Mucosa of rectum (tissue), 2 donors: ENCODE measurements at regions not wholly inside any gene's neighbourhood (a gene's known extent, or its start where the extent isn't known, plus 50 kb on each side); places are given as distances from the start of the nearest gene placed in this dataset.
"Not testable (repeated sequence)": the region's sequence is repeated elsewhere in the genome, so short reads cannot be mapped to it uniquely, and the experiment has no call there.

Experiments used
- H3K27ac ChIP-seq, 2 donors: one replicate each; pipeline ENCODE4 v1.7.0; 2013; ENCODE audit warnings: inconsistent platforms in 2 of 2, low read depth in 2 of 2, low read length in 2 of 2
- H3K27me3 ChIP-seq, 2 donors: one replicate each; pipeline ENCODE4 v1.7.0; 2013; ENCODE audit warnings: low read length in 2 of 2; ENCODE audit not compliant: control insufficient read depth in 2 of 2, insufficient read depth in 2 of 2
- H3K36me3 ChIP-seq, 2 donors: one replicate each; pipeline ENCODE4 v1.7.0; 2013; ENCODE audit warnings: low read length in 2 of 2; ENCODE audit not compliant: control insufficient read depth in 2 of 2, insufficient read depth in 2 of 2
- H3K4me1 ChIP-seq, 2 donors: one replicate each; pipeline ENCODE4 v1.7.0; 2013; ENCODE audit warnings: low read length in 2 of 2, mild to moderate bottlenecking in 1 of 2; ENCODE audit not compliant: control insufficient read depth in 2 of 2, insufficient read depth in 2 of 2
- H3K4me3 ChIP-seq, 2 donors: one replicate each; pipeline ENCODE4 v1.7.0; 2013; ENCODE audit warnings: low read length in 2 of 2
- H3K9ac ChIP-seq, 2 donors: one replicate each; pipeline ENCODE4 v1.7.0; 2013; ENCODE audit warnings: low read length in 2 of 2, low read depth in 1 of 2, mild to moderate bottlenecking in 1 of 2
- H3K9me3 ChIP-seq, 2 donors: one replicate each; pipeline ENCODE4 v1.7.0; 2013; ENCODE audit warnings: low read length in 2 of 2; ENCODE audit not compliant: control insufficient read depth in 2 of 2
- donor health status: healthy.
- donor health status: Normal muscosa, but diverticular disease.

DNA sequence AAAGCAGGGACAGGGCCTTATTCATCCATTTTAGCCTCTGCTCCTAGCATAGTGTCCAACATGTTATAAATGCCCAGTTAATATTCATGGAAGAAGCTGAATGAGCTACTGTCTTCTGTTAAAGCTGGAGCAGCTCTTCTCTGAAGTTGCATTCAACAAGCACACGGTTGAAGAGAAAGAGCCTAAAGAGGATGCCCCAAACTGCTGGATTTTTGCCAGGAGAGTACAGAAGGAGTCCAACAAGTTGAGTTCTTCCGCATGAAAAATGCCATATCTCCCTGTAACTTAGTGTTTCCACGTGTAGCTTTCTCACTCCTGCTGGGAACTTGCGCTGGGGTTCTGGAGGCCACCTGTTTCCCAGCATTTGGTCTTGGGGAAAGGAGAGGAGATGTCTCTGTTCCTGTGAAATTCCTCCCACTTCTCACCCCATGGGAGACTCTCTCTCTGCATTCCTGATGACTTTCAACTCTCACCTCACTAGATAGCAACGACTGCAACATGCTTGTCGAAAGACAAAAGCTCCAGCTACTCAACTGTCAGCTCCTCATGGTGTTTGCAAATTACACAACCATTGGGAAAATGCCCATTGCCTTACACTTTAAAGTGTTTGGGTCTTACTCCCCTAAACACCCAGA, 122.8 kb downstream of the KIF4B start:
- Histone ChIP-seq H3K9me3 (no peaks in the 10 kb centered on the region), H3K36me3 (no peaks in the 10 kb centered on the region), H3K27me3 (peaks cover 0 to 5% of the 10 kb centered on the region in 2 donors), H3K27ac (no peak overlapping the region), H3K4me1 (no peaks in the 10 kb centered on the region), H3K4me3 (no peak overlapping the region), H3K9ac (no peak overlapping the region)

DNA sequence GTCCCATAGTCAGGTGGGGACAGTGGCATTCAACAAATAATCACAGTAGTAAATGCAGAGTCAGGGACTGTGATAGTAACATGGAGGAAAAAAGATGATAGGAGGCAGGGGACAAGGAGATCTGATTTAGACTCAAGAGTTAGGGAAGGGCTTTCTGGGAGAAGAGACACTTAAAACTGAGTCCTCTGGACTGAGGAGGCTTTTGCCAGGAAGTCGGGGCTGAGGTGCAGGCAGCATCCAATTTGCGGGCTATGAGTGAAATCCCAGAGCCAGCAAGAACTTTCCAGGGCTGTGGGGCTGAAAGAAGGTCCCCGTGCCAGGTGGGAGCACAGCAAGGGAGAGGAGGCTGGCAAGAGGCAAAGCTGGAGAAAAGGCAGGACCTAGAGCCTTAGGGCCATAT, 124.1 kb downstream of the KIF4B start:
- Histone ChIP-seq H3K9me3 (no peaks in the 10 kb centered on the region), H3K36me3 (no peaks in the 10 kb centered on the region), H3K4me1 (no peaks in the 10 kb centered on the region), H3K27ac (no peak overlapping the region), H3K9ac (no peak overlapping the region), H3K4me3 (no peak overlapping the region), H3K27me3 (peaks cover 0 to 5% of the 10 kb centered on the region in 2 donors)

DNA sequence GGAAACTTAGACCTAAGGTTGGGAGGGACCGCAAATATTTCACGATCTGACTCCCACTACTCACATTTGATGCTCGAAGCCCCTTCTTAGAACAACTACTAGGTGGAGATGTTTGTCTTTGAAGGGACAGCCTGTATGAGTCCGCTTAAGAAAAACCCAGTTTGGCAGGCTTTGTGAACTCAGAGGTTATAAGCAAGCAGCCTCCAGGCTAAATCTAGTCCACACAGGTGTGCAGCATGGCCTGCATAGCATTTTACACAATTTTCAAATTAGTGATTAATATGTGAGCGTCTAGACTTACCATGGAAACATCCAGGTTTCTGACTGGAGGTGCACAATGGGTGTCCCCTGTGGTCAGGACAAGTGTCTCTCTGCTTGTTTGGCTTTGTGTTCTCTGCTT, 127.1 kb downstream of the KIF4B start:
- Histone ChIP-seq H3K9me3 (no peaks in the 10 kb centered on the region), H3K9ac (no peak overlapping the region), H3K4me3 (no peak overlapping the region), H3K4me1 (no peaks in the 10 kb centered on the region), H3K27me3 (peaks cover 0 to 5% of the 10 kb centered on the region in 2 donors), H3K27ac (no peak overlapping the region), H3K36me3 (no peaks in the 10 kb centered on the region)

DNA sequence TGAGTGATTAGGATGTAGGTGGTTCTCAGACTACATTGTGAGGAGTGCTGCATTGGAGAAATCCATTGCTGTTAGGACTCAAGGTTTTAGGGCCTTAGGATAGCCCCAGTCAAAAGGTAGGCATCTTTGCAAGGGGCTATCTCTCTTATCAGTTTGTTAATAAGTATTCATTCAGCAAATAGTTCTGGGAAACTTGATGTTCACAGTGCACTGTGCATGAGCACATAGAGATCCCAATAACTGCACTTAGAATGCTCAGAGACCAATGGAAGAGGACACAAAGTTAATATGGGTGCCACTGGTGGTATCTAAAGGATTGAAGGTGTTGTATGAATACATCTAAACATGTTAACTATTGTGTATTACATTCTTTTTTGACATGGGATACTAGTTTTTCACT, 131.4 kb downstream of the KIF4B start:
- H3K36me3 ChIP-seq, result no peaks in the 10 kb centered on the region
- H3K9me3 ChIP-seq, result no peaks in the 10 kb centered on the region
- no peak overlapping the region for H3K9ac ChIP-seq
- H3K4me3 ChIP-seq, result no peak overlapping the region
- no peaks in the 10 kb centered on the region for H3K27me3 ChIP-seq
- no peaks in the 10 kb centered on the region for H3K4me1 ChIP-seq
- H3K27ac ChIP-seq, result no peak overlapping the region

DNA sequence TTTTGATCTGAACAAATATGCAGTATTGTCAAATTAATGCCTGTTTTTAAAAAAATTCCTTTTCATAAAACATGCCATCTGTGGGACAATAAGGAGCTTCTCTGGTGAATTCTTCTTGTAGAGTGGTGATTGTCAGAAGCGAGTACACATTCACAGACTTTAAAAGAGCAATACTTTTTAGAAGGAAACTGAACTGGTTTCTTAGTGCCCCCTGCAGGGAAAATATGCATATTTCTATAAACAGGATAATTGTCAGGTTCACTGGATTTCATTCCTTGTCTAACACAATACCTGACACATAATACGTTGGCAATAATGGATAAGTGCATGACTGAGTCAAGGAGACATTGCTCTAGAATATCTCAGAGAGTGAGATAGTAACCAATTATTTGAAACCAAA, 133.7 kb downstream of the KIF4B start:
- no peaks in the 10 kb centered on the region for H3K27me3 ChIP-seq
- H3K27ac ChIP-seq, result no peak overlapping the region
- H3K4me3 ChIP-seq, result no peak overlapping the region
- no peaks in the 10 kb centered on the region for H3K9me3 ChIP-seq
- no peak overlapping the region for H3K9ac ChIP-seq
- no peaks in the 10 kb centered on the region for H3K4me1 ChIP-seq
- no peaks in the 10 kb centered on the region for H3K36me3 ChIP-seq

DNA sequence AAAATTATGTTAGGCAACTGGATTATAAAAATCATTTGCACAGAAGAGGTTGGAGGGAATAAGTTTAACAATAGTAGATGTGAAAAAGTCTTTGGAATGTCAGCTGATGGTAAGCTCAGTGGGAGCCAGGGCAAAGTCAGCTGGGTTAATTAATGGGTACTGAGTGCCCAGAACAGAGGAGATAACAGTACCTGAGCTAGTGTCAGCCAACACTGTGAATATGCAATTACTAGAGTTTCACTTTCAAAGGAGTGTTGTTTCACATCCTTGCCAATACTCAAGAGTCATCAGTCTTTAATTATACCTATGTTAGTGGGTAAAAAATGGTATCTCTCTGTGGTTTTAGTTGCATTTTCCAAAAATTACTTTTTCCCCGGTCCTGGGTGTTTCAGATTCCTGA, 135.1 kb downstream of the KIF4B start:
- no peaks in the 10 kb centered on the region for H3K27me3 ChIP-seq
- H3K4me1 ChIP-seq, result no peaks in the 10 kb centered on the region
- no peak overlapping the region for H3K27ac ChIP-seq
- no peak overlapping the region for H3K9ac ChIP-seq
- no peak overlapping the region for H3K4me3 ChIP-seq
- H3K9me3 ChIP-seq, result no peaks in the 10 kb centered on the region
- no peaks in the 10 kb centered on the region for H3K36me3 ChIP-seq

DNA sequence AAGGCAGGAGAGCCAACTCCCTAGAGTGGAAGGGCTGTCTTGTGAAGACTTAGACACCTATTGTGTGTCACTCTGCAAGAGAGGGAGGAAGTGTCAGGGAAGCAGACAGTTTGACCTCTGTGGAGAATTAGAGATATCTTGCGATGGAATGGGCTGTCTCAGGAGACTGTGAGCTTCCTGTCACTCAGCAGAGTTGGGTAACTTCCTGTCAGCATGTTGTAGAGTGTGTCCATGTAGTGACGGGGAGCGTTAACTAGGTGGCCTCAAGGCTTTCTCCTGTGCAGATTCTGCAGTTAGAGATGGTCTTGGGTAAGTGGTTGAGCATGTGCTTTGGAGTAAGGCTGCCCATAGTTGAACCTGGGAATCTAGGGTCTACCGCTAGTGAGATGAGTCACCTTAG, 136.5 kb downstream of the KIF4B start:
- Histone ChIP-seq H3K4me3 (no peak overlapping the region), H3K36me3 (no peaks in the 10 kb centered on the region), H3K9me3 (no peaks in the 10 kb centered on the region), H3K9ac (no peak overlapping the region), H3K27ac (no peak overlapping the region), H3K27me3 (no peaks in the 10 kb centered on the region), H3K4me1 (no peaks in the 10 kb centered on the region)

DNA sequence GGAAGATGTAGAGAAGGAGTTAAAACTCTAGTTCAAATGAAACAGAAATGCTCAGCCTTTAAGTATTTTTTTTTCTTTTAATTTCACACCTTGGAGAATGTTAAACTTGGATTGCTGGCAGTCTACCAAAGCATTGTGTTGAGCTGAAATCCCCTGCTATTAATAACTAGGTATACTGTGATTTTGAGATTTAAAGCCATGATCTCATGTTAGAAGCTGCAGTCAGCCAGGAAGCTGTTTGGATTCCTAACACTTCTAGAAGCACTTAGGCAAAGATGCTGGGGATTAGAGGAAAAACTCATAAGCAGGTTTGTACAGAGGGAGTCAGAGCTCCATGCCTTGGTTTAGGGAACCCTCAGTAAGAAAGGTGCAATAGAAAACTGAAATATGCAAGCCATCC, 141.4 kb downstream of the KIF4B start:
- Histone ChIP-seq H3K9ac (no peak overlapping the region), H3K9me3 (no peaks in the 10 kb centered on the region), H3K4me3 (no peak overlapping the region), H3K36me3 (no peaks in the 10 kb centered on the region), H3K4me1 (no peaks in the 10 kb centered on the region), H3K27me3 (no peaks in the 10 kb centered on the region), H3K27ac (no peak overlapping the region)

DNA sequence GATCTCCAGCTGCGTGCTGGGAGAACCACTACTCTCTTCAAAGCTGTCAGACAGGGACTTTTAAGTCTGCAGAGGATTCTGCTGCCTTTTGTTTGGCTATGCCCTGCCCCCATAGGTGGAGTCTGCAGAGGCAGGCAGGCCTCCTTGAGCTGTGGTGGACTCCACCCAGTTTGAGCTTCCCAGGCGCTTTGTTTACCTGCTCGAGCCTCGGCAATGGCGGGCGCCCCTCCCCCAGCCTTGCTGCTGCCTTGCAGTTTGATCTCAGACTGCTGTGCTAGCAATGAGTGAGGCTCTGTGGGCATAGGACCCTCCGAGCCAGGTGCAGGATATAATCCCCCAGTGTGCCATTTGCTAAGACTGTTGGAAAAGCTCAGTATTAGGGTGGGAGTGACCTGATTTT, 149.5 kb downstream of the KIF4B start:
- not testable (repeated sequence) for H3K9me3 ChIP-seq, H3K36me3 ChIP-seq, H3K4me1 ChIP-seq, H3K27ac ChIP-seq, H3K4me3 ChIP-seq, H3K9ac ChIP-seq, H3K27me3 ChIP-seq

DNA sequence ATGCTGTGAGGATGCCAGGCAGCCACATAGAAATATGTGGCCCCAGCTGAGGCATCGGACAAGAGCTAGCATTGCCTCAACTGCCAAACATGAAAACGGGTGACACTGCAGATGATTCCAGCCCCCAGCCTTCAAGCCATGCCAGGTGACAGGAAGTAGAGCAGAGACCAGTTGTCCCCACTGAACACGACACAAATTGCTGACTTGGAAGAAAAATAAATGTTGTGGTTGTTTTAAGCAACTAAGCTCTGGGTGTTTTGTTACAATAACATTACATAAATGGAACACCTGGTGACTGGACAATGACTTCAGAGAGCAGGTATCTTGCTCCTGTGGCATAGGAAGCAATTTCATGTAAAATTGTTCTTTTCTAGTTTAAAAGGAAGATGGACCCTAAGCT, 154.2 kb downstream of the KIF4B start:
- H3K4me1 ChIP-seq, result no peaks in the 10 kb centered on the region
- H3K36me3 ChIP-seq, result no peaks in the 10 kb centered on the region
- H3K4me3 ChIP-seq, result no peak overlapping the region
- H3K9me3 ChIP-seq, result no peaks in the 10 kb centered on the region
- H3K27me3 ChIP-seq, result no peaks in the 10 kb centered on the region
- no peak overlapping the region for H3K27ac ChIP-seq
- no peak overlapping the region for H3K9ac ChIP-seq

DNA sequence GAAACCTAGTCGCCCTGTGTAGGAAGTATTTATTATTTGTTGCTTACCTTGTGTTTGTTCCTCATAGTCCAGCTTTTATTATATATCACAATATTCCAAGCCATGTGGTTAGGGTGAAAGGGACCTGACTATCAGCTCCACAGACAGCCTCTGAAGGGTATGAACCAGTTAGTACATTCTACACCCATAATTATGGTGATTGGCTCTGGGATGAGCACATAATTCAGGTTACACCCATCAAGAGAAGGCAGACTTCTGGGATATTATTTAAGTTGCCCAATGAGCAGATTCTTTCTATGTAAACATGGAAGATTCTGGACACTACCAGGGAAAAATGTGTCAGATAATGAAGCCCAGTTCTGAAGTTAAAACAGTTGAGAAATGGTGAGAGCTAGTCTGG, 168.0 kb downstream of the KIF4B start:
- H3K4me1 ChIP-seq, result no peaks in the 10 kb centered on the region
- H3K36me3 ChIP-seq, result no peaks in the 10 kb centered on the region
- H3K9me3 ChIP-seq, result no peaks in the 10 kb centered on the region
- no peak overlapping the region for H3K9ac ChIP-seq
- H3K4me3 ChIP-seq, result no peak overlapping the region
- no peaks in the 10 kb centered on the region for H3K27me3 ChIP-seq
- H3K27ac ChIP-seq, result no peak overlapping the region
